Skin epidermis (tissue), 12 donors: ENCODE measurements at regions not wholly inside any gene's neighbourhood (a gene's known extent, or its start where the extent isn't known, plus 50 kb on each side); places are given as distances from the start of the nearest gene placed in this dataset.
"Not testable (repeated sequence)": the region's sequence is repeated elsewhere in the genome, so short reads cannot be mapped to it uniquely, and the experiment has no call there.

Experiments
- H3K27ac ChIP-seq, 21 experiments: fragments of 200-600 bp; sonication (generic) in 11 of 21; one replicate each; pipeline ENCODE4 v1.5.0; 2020; ENCODE audit warnings: mild to moderate bottlenecking in 3 of 21, inconsistent platforms in 2 of 21, moderate library complexity in 2 of 21
- H3K4me3 ChIP-seq, 7 experiments: fragments of 200-600 bp; sonication (generic) in 2 of 7; one replicate each; pipeline ENCODE4 v1.5.0; 2020; ENCODE audit warnings: inconsistent platforms in 2 of 7, mild to moderate bottlenecking in 2 of 7, moderate library complexity in 1 of 7

- Histone ChIP-seq H3K27ac (no peak overlapping the region), H3K4me3 (no peak overlapping the region)
Observed at GRCh38 chr1:204777591-204777990, 92.1 kb upstream of the LRRN2 start.

DNA sequence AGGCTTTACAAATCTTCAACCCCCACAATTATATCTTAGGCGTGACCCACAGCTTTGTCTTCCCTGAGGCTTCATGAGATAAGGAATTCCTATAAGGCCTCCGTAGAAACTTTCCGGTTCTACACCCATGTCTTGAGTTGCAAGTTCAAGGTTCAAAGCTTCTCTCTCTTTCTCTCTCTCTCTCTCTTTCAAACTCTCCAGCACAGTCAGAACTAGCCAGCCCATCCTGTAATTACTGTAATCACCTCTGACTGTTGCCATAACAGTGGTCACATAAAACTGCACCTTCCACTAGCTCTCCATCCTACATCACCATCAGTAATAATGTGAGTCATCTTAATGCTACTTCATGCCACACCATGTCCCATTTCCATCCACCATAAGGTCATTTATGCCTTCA lies 90.0 kb upstream of the NFASC start:
- Histone ChIP-seq H3K27ac (no peak overlapping the region), H3K4me3 (no peak overlapping the region)

GRCh38 chr1:204782118-204782700 lies 88.5 kb upstream of the NFASC start:
- H3K4me3 ChIP-seq = no peak overlapping the region
- no peak overlapping the region for H3K27ac ChIP-seq

DNA sequence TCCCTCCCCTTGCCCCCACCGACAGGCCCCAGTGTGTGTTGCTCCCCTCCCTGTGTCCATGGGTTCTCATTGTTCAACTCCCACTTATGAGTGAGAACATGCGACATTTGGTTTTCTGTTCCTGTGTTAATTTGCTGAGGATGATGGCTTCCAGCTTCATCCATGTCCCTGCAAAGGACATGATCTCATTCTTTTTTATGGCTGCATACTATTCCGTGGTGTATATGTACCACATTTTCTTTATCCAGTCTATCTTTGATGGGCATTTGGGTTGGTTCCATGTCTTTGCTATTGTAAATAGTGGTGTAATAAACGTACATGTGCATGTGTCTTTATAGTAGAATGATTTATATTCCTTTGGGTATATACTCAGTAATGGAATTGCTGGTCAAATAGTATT lies 85.6 kb upstream of the NFASC start:
- not testable (repeated sequence) for H3K27ac ChIP-seq, H3K4me3 ChIP-seq

- Histone ChIP-seq H3K4me3 (no peak overlapping the region), H3K27ac (no peak overlapping the region)
Observed at GRCh38 chr1:204788470-204788869, 82.2 kb upstream of the NFASC start.

DNA sequence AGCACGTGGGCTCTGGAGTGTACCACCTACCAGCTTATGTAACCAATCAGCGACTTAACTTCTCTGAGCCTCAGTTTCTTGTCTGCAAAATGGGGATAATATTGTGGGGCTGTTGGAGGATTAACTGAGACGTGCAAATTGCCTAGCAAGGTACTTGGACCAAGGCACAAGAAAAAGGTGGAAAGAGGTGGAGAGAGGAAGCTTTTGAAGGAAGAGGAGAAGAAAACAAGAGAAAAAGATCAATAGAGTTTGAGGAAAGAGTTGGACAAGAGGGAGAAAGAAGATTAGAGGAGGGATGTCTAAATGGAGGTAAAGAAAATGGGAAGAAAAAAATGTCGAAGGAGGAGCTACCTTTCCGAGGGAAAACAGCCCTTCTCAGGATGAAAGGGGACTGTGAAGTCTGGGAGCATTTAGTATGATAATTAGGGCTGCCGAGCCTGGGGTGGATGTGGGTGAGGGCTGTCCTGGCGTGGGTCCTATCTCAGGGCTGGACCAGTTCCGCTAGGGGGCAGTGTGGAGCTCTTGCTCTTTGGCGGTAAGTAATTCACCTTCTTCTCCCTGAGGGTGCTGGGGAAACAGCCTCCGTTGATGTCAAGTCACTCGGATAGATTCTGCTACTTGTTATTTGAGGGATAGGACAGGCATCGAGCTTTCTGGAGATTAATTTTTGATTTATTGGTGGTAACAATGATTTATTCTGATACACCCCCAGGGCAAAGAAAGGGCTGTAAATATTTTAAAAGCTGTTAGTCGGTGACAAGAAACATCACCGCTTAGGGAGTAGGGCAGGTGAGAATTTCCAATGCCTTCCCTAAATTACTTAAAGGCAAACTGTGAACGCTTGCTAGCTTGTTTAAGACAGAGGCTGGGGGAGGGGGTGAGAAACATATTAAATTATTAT lies 79.0 kb upstream of the NFASC start:
- no peak overlapping the region for H3K27ac ChIP-seq

DNA sequence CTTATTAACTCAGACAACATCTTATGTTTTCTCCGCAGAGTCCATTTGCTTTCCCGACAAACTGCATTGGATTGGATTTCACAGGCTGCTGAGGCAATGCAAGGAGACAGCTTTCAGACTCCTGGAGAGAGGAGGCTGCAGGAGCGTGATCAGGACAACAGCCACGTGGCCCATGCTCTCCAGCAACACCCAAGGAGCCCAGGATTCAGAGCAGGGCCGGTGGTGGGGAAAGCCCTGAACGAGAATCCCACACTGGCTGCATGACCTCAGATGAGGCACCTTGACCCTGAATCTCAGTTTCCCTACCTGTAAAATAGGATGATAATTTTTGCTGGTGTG lies 78.3 kb upstream of the NFASC start:
- no peak overlapping the region for H3K4me3 ChIP-seq
- no peak overlapping the region for H3K27ac ChIP-seq

More for the DNA sequence above, 79.0 kb upstream of the NFASC start:
- no peak overlapping the region for H3K4me3 ChIP-seq

- Histone ChIP-seq H3K4me3 (no peak overlapping the region), H3K27ac (no peak overlapping the region)
Observed at GRCh38 chr1:204793259-204793914, 77.3 kb upstream of the NFASC start.

- not testable (repeated sequence) for H3K4me3 ChIP-seq, H3K27ac ChIP-seq
Observed at GRCh38 chr1:204796886-204797285, 73.8 kb upstream of the NFASC start.

DNA sequence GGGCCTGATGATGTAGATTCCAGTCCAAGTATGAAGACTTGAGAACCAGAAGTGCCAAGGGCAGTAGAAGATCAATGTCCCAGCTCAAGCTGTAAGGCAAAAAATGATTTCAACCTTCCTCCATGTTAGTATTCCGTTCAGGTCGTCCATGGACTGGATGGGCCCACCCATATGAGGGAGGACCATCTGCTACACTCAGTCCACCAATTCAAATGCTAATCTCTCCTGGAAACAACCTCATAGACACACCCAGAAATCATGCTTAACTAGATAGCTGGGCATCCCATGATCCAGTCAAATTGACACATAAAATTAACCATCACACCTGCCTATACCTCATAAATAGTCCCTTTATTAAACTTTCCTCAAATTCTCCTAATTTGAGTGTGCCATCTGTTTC lies 73.3 kb upstream of the NFASC start:
- Histone ChIP-seq H3K27ac (no peak overlapping the region), H3K4me3 (no peak overlapping the region)

- Histone ChIP-seq H3K4me3 (no peak overlapping the region), H3K27ac (no peak overlapping the region)
Observed at GRCh38 chr1:204799630-204800029, 71.0 kb upstream of the NFASC start.

DNA sequence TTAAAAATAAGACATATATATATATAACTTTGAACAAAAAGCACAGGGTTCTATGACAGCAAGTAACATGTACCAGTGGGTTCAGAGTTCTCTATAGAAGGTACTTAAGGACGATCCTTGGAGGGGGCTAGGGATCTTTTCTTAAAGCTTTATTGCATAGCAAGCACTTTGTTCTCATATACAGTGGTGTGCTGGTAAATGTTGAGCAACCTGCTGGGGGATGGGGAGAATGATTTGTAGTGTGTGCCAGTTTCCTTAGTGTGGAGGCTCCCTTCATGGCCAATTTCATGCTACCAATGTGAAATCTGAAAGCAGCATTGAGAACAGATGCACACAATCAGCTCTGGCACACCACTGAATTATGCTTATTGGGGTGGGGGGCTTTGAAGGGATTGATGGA lies 69.5 kb upstream of the NFASC start:
- no peak overlapping the region for H3K27ac ChIP-seq

DNA sequence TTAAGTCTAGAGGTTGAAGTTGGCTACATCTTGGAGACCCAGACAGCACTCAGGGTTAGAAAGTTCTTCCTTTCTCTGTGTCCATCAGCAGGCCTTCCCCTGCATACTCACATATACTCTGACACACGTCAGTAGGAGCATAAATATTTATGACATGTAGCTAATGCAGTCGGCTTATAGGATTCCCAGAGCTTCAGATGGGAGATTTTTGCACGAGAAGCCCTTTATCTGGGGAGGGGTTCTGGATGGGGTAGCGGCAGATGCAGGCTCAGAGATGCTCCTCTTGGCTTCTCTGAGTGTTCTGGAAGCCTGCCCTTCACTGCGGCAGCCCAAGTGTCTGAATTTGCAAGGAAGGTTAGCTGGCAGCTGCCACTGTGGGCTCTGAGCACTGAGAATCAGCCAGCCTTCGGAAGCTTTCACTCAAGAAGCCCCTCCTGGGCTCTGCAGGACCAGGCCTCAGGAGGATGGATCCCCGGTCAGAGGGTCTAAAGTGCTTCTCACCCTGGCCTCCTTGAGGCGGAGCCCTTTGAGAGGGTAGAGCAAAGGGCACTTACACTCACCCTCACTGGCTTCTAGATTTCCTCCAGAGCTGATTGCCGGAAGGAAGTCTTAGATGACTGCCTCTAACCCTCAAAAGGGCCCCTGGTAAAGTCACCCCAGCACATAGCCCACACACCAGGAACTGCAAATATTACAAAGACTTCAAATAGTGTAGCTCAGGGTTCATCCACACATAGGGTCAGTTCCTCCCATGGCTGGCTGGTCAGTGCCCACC lies 68.1 kb upstream of the NFASC start:
- H3K4me3 ChIP-seq = no peak overlapping the region
- no peak overlapping the region for H3K27ac ChIP-seq

More for the DNA sequence above, 69.5 kb upstream of the NFASC start:
- H3K4me3 ChIP-seq = no peak overlapping the region

DNA sequence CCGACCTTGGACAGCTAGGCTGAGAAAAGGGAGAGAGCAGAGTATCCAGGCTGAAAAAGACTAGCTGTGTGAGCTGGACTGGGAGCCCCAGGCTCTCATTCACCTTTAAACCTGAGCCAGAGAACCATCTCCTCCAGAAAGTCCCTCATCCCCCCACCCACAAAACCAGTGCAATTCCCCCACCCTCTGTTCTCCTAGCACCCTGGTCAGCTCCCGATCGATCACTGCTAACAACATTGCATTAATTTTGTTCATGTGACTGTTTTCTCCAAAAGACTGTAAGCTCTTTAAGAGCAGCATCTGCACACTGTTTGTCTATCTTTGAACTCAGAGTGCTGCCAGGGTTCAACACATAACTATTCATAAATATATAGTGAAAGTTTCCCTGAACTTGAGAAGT lies 67.1 kb upstream of the NFASC start:
- Histone ChIP-seq H3K27ac (no peak overlapping the region), H3K4me3 (no peak overlapping the region)

DNA sequence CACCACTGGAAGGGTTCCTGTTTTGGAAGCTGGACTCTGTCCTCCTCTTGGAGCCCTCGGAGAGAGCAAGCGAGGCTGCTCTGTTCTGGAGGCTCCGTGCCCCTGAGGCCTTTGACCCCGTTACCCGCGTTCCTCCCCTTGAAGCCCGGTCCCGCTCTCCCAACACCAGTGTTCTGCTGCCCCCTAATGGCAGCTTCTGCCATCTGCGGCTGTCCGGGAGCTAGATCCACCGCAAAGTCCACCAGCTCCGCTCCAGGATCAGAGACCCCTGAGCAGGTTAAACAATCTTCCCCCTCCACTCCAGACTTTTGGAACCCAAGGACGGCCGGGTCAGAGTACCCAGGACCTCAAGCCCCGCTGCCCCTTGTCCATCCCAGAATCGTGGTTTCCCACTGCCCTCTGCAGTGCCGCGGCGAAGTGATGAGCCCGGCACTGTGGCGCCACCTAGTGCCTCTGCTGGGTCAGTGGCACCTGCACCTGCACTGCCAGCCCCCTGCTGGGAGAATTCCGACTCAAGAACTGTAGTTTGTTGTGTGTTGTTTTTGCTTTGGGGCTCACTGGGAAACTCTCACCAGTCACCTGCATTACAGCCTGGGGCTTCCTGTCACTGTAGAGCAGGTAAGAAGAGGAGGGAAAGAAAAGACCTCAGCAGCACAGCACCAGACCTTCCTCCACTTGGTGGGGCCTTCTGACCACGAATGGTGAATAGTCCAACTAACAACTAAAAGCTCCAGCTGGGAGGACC lies 63.5 kb upstream of the NFASC start:
- Histone ChIP-seq H3K4me3 (peak overlapping the region in 6 of 7 experiments; percentile 14 to 42 (median 28)), H3K27ac (no peak overlapping the region)

GRCh38 chr1:204809488-204809887 lies 61.2 kb upstream of the NFASC start:
- Histone ChIP-seq H3K4me3 (no peak overlapping the region), H3K27ac (no peak overlapping the region)

DNA sequence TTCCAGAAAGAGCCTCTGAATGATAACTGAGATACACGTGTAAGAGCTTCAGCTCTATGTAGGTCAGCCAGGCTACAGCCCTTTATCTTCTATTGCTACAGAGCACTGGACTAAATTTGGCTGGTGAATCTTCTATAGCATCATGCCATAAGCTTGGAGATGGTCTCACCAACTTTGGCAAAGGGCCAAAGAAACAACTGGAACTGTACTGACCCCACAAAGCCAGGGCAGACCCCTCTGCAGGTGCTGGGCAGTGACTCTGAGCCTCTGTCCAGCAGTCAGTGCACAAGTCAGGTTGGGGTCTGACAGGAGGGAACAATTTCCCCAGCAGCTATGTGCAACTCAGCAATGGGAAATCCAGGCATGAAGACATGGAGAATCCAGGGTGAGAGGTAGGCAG lies 57.8 kb upstream of the NFASC start:
- H3K27ac ChIP-seq = no peak overlapping the region
- H3K4me3 ChIP-seq = no peak overlapping the region

DNA sequence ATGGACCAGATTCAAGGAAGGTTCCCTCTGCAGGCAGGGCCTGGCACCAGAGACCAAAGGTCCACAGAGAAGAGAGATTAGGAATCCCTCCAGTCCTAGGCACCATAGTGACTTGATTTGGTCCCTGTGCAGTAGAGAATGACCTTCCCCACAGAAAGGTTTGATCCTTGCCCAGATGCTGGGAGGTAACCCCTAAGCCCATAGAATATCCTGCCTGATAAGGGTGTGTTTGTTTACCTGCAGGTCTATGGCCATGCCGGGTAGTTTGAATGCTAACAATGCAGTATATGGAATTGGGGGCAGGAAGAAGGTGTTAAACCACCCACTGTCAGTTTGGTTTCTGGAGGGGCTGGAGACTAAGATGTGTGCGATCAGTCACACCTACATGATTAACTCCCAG lies 57.1 kb upstream of the NFASC start:
- Histone ChIP-seq H3K27ac (no peak overlapping the region), H3K4me3 (no peak overlapping the region)

DNA sequence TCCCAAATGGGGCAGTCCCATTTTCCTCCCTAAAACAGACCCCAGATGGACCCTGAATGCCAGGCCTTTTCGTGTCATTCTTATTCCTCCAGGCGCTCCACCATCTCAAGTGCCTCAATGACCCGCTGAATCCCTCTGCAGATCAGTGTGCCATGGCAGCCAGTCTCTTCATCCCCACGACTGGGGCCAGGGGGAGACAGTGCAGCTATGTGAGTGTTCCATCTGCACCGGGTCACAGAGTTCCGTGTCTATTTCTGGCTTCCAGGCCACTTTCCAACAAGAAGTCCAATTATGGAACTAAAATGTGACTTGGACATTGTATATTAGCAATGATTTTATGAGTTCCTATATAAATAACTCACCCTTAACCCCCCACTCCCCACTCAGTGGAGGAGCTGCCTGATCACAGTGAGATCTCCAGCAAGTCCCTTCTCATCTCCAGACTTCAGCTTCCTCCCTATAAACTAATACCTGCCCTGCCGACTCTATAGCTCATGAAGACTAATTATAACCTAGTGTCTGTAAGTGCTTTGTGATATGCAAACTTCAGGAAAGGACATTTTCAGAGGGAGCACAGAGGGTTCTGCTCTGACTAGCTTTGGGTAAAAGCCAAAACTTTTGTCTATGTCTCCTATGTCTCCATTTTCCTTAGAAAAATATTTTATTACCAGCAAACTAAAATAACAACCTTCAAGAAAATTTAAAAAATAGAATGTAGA lies 56.3 kb upstream of the NFASC start:
- no peak overlapping the region for H3K27ac ChIP-seq

More for the DNA sequence above, 56.3 kb upstream of the NFASC start:
- H3K4me3 ChIP-seq = no peak overlapping the region
